Mucosa of gallbladder (tissue), 1 donor: ENCODE measurements at regions not wholly inside any gene's neighbourhood (a gene's known extent, or its start where the extent isn't known, plus 50 kb on each side); places are given as distances from the start of the nearest gene placed in this dataset.
"Not testable (repeated sequence)": the region's sequence is repeated elsewhere in the genome, so short reads cannot be mapped to it uniquely, and the experiment has no call there.

ENCODE experiments used
- DNase-seq: peaks from one replicate; pipeline ENCODE4 v3.0.0-alpha.2; 2020; ENCODE audit warnings: low spot score
- donor health status: DM: no; HTN: no; CAD: no.

GRCh38 chr16:65373097-65373496, 251.2 kb upstream of the CDH11 start:
- DNase-seq: no peak

- no peak for DNase-seq
Measured at GRCh38 chr16:65372171-65372570, 250.3 kb upstream of the CDH11 start.

- DNase-seq: no peak
Measured at GRCh38 chr16:65365732-65366715, 244.2 kb upstream of the CDH11 start.

- not testable (repeated sequence) for DNase-seq
Measured at GRCh38 chr16:65356721-65357120, 234.9 kb upstream of the CDH11 start.

GRCh38 chr16:65355706-65356105, 233.8 kb upstream of the CDH11 start:
- no peak for DNase-seq

GRCh38 chr16:65353183-65353582, 231.3 kb upstream of the CDH11 start:
- DNase-seq: no peak

- DNase-seq: no peak
Measured at GRCh38 chr16:65349626-65350025, 227.8 kb upstream of the CDH11 start.

- DNase-seq: no peak
Measured at GRCh38 chr16:65343556-65343955, 221.7 kb upstream of the CDH11 start.

GRCh38 chr16:65342231-65342866, 220.5 kb upstream of the CDH11 start:
- DNase-seq: no peak

- DNase-seq: no peak
Measured at GRCh38 chr16:65339062-65339461, 217.2 kb upstream of the CDH11 start.

GRCh38 chr16:65336160-65336559, 214.3 kb upstream of the CDH11 start:
- no peak for DNase-seq

- DNase-seq: no peak
Measured at GRCh38 chr16:65334081-65334480, 212.2 kb upstream of the CDH11 start.

GRCh38 chr16:65333283-65333682, 211.4 kb upstream of the CDH11 start:
- DNase-seq: no peak

GRCh38 chr16:65327346-65327745, 205.5 kb upstream of the CDH11 start:
- DNase-seq: no peak

GRCh38 chr16:65323655-65324237, 201.9 kb upstream of the CDH11 start:
- no peak for DNase-seq

GRCh38 chr16:65319621-65320231, 197.9 kb upstream of the CDH11 start:
- no peak for DNase-seq

GRCh38 chr16:65318590-65319257, 196.9 kb upstream of the CDH11 start:
- DNase-seq: no peak

- no peak for DNase-seq
Measured at GRCh38 chr16:65318138-65318537, 196.3 kb upstream of the CDH11 start.

- DNase-seq: no peak
Measured at GRCh38 chr16:65316808-65317207, 194.9 kb upstream of the CDH11 start.

GRCh38 chr16:65315081-65315780, 193.4 kb upstream of the CDH11 start:
- DNase-seq: peak; percentile 28

- no peak for DNase-seq
Measured at GRCh38 chr16:65314627-65315008, 192.8 kb upstream of the CDH11 start.
